B cell (primary cell): ENCODE measurements at regions not wholly inside any gene's neighbourhood (a gene's known extent, or its start where the extent isn't known, plus 50 kb on each side); places are given as distances from the start of the nearest gene placed in this dataset.

ENCODE experiments used
- ATAC-seq: fragments of 200-7000 bp; cut with Tn5 transposase; one replicate; pipeline ENCODE4 v1.10.0; 2021; ENCODE audit warnings: low read depth, mild to moderate bottlenecking, moderate number of reproducible peaks, moderate library complexity
- CTCF ChIA-PET: fragments of 350-600 bp; sonication (Branson Sonifier 250); formaldehyde crosslinking; loops from one replicate; lab custom pipeline; 2021; ENCODE audit warnings: antibody characterized with exemption, inconsistent platforms; lab: Charles Lee
- POLR2A ChIA-PET: fragments of 350-600 bp; sonication (Branson Sonifier 250); formaldehyde crosslinking; loops from one replicate; lab custom pipeline; 2021; ENCODE audit warnings: antibody characterized with exemption; lab: Charles Lee
- DNase-seq: peaks from one replicate; pipeline ENCODE4 v3.0.0; 2013
- H2AFZ ChIP-seq: 2 replicates; pipeline ENCODE4 v1.6.1; 2012; ENCODE audit warnings: mild to moderate bottlenecking, low read depth, low read length; ENCODE audit not compliant: insufficient read depth, poor library complexity, severe bottlenecking
- H3K27ac ChIP-seq, 2 donors: 1 replicate in 1 of 2; 2 replicates in 1 of 2; pipeline ENCODE4 v1.5.1; 2012 to 2013; ENCODE audit warnings: low read length in 2 of 2, mild to moderate bottlenecking in 2 of 2, moderate library complexity in 1 of 2
- H3K27me3 ChIP-seq, 4 experiments: fragments of 200-600 bp in 1 of 4; sonication (generic) in 1 of 4; replicated peaks in 1 of 4; 1 replicate in 2 of 4; 2 replicates in 2 of 4; pipeline versions ENCODE4 v1.6.1 to v1.7.0; 2013 to 2016; ENCODE audit warnings: low read length in 3 of 4, mild to moderate bottlenecking in 2 of 4, mixed read lengths in 1 of 4, moderate library complexity in 1 of 4; ENCODE audit not compliant: insufficient read depth in 4 of 4, control insufficient read depth in 3 of 4; ENCODE audit errors: control extremely low read depth in 1 of 4
- H3K36me3 ChIP-seq, 2 experiments: replicated peaks in 1 of 2; 1 replicate in 1 of 2; 2 replicates in 1 of 2; pipeline versions ENCODE4 v1.6.1 to v1.7.1; 2013; ENCODE audit warnings: low read length in 1 of 2; ENCODE audit not compliant: insufficient read depth in 2 of 2, control insufficient read depth in 1 of 2; ENCODE audit errors: control extremely low read depth in 1 of 2, extremely low read depth in 1 of 2
- H3K4me1 ChIP-seq, 2 donors: fragments of 200-600 bp in 1 of 2; sonication (generic) in 1 of 2; 1 replicate in 1 of 2; 2 replicates in 1 of 2; pipeline versions ENCODE4 v1.5.1 to v1.6.1; 2013 to 2017; ENCODE audit warnings: low read length in 2 of 2; ENCODE audit not compliant: control insufficient read depth in 2 of 2, insufficient read depth in 2 of 2
- H3K4me2 ChIP-seq: replicated peaks from 2 replicates; pipeline ENCODE3; 2012; ENCODE audit warnings: mild to moderate bottlenecking, low read depth, low read length; ENCODE audit not compliant: poor library complexity, severe bottlenecking
- H3K4me3 ChIP-seq, 5 experiments: fragments of 200-600 bp in 1 of 5; sonication (generic) in 1 of 5; 1 replicate in 3 of 5; 2 replicates in 2 of 5; pipeline versions ENCODE4 v1.5.1 to v1.7.0; 2011 to 2016; ENCODE audit warnings: low read length in 4 of 5, mild to moderate bottlenecking in 4 of 5, low read depth in 2 of 5, control low read depth in 1 of 5, moderate library complexity in 1 of 5; ENCODE audit not compliant: insufficient read depth in 1 of 5; ENCODE audit errors: control extremely low read depth in 1 of 5, extremely low read depth in 1 of 5
- H3K79me2 ChIP-seq: fragments of 200-600 bp; sonication (generic); one replicate; pipeline ENCODE4 v1.6.0; 2016; ENCODE audit warnings: low read length; ENCODE audit not compliant: control insufficient read depth, insufficient read depth
- H3K9ac ChIP-seq: fragments of 200-600 bp; sonication (generic); 2 replicates; pipeline ENCODE4 v1.6.1; 2017; ENCODE audit warnings: mild to moderate bottlenecking, low read length, moderate library complexity
- H3K9me3 ChIP-seq, 3 donors: one replicate each; pipeline versions ENCODE4 v1.6.1 to v1.7.1; 2013; ENCODE audit warnings: low read length in 2 of 3; ENCODE audit not compliant: control insufficient read depth in 2 of 3, insufficient read depth in 1 of 3; ENCODE audit errors: control extremely low read depth in 1 of 3
- H4K20me1 ChIP-seq: 2 replicates; pipeline ENCODE4 v1.6.0; 2012; ENCODE audit warnings: mild to moderate bottlenecking, low read length; ENCODE audit not compliant: insufficient read depth, control insufficient read depth, poor library complexity, severe bottlenecking
- H3K27ac Mint-ChIP-seq: one replicate; pipeline ENCODE4 v1.8.0; 2021; ENCODE audit warnings: mixed read lengths
- H3K27me3 Mint-ChIP-seq: one replicate; pipeline ENCODE4 v1.8.0; 2021; ENCODE audit warnings: mixed read lengths
- H3K4me1 Mint-ChIP-seq: one replicate; pipeline ENCODE4 v1.8.0; 2021; ENCODE audit warnings: mixed read lengths
- H3K4me3 Mint-ChIP-seq: one replicate; pipeline ENCODE4 v1.8.0; 2021; ENCODE audit warnings: mixed read lengths
- H3K9me3 Mint-ChIP-seq: one replicate; pipeline ENCODE4 v1.8.0; 2022; ENCODE audit warnings: mixed read lengths; ENCODE audit not compliant: insufficient read depth
- EZH2 ChIP-seq: IDR thresholded peaks from 2 replicates; pipeline ENCODE4 v1.6.1; 2012; ENCODE audit warnings: borderline replicate concordance, low read depth, mild to moderate bottlenecking, moderate library complexity, low read length; ENCODE audit not compliant: insufficient read depth, poor library complexity, severe bottlenecking
- WGBS: methylation state at CpG from one replicate; pipeline ENCODE4 v1.1.5; 2013; ENCODE audit warnings: missing lambda C conversion rate; ENCODE audit not compliant: insufficient coverage; 5-methylcytosine and 5-hydroxymethylcytosine counted together
- intact Hi-C: fragments of 100-400 bp; cut with micrococcal nuclease; formaldehyde crosslinking; loops from one replicate; pipeline ENCODE4 v1.10.0; 2022
- TF ChIP-seq, protein P1 (sequence below): fragments of 200-600 bp; IDR thresholded peaks from one replicate; pipeline ENCODE4 v1.8.0; 2022; ENCODE audit warnings: antibody characterized with exemption, mild to moderate bottlenecking

DNA sequence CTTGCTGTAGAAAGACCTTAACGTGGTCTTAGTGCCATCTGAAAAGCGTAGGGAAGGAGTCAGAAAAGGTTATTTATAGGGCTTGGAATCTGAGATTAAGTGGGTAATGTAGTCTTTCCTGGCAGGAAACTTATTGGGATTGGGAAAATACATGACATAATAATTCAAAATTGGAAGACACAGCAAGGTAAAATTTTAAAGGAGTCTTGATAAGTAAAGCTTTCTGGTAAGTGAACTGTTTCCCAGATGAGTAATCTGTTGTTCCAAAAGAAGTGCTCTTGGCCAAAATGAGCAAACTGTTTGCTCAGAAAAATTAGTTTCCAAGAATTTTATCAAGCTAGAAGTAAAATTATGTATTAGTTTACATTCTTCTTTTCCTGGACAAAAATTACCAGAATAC is 149.3 kb upstream of the TMTC2 start:
- Mint-ChIP-seq H3K4me1 (no peaks in the 10 kb centered on the region), H3K27me3 (no peaks in the 10 kb centered on the region), H3K4me3 (no peak overlapping the region), H3K9me3 (peaks cover 10% of the 10 kb centered on the region), H3K27ac (no peak overlapping the region)
- H3K36me3 ChIP-seq = no peaks in the 10 kb centered on the region
- H3K27ac ChIP-seq = no peak overlapping the region
- no peak overlapping the region for H2AFZ ChIP-seq
- H3K4me2 ChIP-seq = no peak overlapping the region
- POLR2A ChIA-PET = no interaction called here
- 73% methylated on average over 2 of the region's 2 CpGs for WGBS
- no peak for DNase-seq
- H3K27me3 ChIP-seq = no peaks in the 10 kb centered on the region
- H3K4me1 ChIP-seq = no peaks in the 10 kb centered on the region
- no peak overlapping the region for H3K9ac ChIP-seq
- no peak overlapping the region for H3K4me3 ChIP-seq
- TF ChIP-seq, protein P1, sequence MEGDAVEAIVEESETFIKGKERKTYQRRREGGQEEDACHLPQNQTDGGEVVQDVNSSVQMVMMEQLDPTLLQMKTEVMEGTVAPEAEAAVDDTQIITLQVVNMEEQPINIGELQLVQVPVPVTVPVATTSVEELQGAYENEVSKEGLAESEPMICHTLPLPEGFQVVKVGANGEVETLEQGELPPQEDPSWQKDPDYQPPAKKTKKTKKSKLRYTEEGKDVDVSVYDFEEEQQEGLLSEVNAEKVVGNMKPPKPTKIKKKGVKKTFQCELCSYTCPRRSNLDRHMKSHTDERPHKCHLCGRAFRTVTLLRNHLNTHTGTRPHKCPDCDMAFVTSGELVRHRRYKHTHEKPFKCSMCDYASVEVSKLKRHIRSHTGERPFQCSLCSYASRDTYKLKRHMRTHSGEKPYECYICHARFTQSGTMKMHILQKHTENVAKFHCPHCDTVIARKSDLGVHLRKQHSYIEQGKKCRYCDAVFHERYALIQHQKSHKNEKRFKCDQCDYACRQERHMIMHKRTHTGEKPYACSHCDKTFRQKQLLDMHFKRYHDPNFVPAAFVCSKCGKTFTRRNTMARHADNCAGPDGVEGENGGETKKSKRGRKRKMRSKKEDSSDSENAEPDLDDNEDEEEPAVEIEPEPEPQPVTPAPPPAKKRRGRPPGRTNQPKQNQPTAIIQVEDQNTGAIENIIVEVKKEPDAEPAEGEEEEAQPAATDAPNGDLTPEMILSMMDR = no peak
- no peak for TF ChIP-seq EZH2
- no peaks in the 10 kb centered on the region for H4K20me1 ChIP-seq
- ATAC-seq = no peak
- CTCF ChIA-PET = no interaction called here
- H3K9me3 ChIP-seq = peaks cover 0 to 5% (median 3%) of the 10 kb centered on the region in 3 donors
- H3K79me2 ChIP-seq = no peaks in the 10 kb centered on the region
- intact Hi-C loops = no loop called here

DNA sequence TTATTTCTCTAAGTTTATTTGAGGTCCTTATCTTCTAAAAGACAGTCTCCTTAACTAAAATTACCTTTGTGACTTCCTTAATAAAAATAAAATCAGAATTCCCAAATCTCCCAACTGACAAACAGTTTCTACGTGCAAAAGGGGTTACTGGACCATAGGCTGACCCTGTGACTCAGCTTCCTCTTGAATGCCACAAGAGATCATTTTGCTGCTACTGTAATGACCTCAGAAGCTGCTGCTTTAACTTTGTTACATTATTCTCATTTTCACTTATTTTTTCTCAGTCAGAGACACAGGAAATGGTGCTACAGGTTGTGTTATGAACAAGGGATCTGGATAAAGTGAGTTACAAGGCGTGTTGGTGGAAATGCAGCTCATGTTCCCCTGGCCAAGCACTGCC is 132.2 kb upstream of the TMTC2 start:
- Histone ChIP-seq H3K9me3 (peaks cover 0 to 17% (median 0%) of the 10 kb centered on the region in 3 donors), H3K27me3 (no peaks in the 10 kb centered on the region), H3K27ac (no peak overlapping the region), H4K20me1 (no peaks in the 10 kb centered on the region), H2AFZ (no peak overlapping the region), H3K4me2 (no peak overlapping the region), H3K9ac (no peak overlapping the region), H3K36me3 (no peaks in the 10 kb centered on the region), H3K4me3 (no peak overlapping the region), H3K79me2 (no peaks in the 10 kb centered on the region), H3K4me1 (no peaks in the 10 kb centered on the region)
- Mint-ChIP-seq H3K27me3 (no peaks in the 10 kb centered on the region), H3K4me1 (no peaks in the 10 kb centered on the region), H3K4me3 (no peak overlapping the region), H3K27ac (no peak overlapping the region), H3K9me3 (peaks cover 8% of the 10 kb centered on the region)
- no peak for ATAC-seq
- ChIA-PET CTCF (no interaction called here), POLR2A (no interaction called here)
- no peak for TF ChIP-seq EZH2
- TF ChIP-seq, protein P1 = no peak
- intact Hi-C loops = no loop called here
- DNase-seq = no peak
- WGBS = 68% methylated on average over 2 of the region's 2 CpGs
